PC-3 (cell line): ENCODE measurements at regions not wholly inside any gene's neighbourhood (a gene's known extent, or its start where the extent isn't known, plus 50 kb on each side); places are given as distances from the start of the nearest gene placed in this dataset.

Source experiments
- ATAC-seq: fragments of 200-7000 bp; cut with Tn5 transposase; 2 replicates; pipeline ENCODE4 v1.9.1; 2020; ENCODE audit warnings: mild to moderate bottlenecking, moderate library complexity
- BruUV-seq: library from RNA; stranded (reverse); fragments of 400-500 nt; replicated peaks from 2 replicates; lab custom pipeline; 2021; lab: Mats Ljungman, UMichigan
- CTCF ChIA-PET: fragments of 300-600 bp; sonication (Branson Sonifier 250); formaldehyde crosslinking; loops from one replicate; lab custom pipeline; 2022; ENCODE audit warnings: antibody characterized with exemption; lab: Charles Lee
- POLR2A ChIA-PET: fragments of 300-600 bp; sonication (Branson Sonifier 250); formaldehyde crosslinking; loops from one replicate; lab custom pipeline; 2022; ENCODE audit warnings: antibody characterized with exemption; ENCODE audit not compliant: unreplicated experiment; lab: Charles Lee
- DNase-seq: peaks from one replicate; pipeline ENCODE4 v3.0.0-alpha.2; 2015
- H2AFZ ChIP-seq: fragments of 300-600 bp; sonication (generic); 2 replicates; pipeline ENCODE4 v1.6.0; 2016; ENCODE audit warnings: antibody characterized with exemption, low read length
- H3F3A ChIP-seq: fragments of 300-600 bp; sonication (generic); one replicate; pipeline ENCODE4 v1.6.0; 2017; ENCODE audit warnings: antibody characterized with exemption, low read length, control low read depth, mild to moderate bottlenecking; ENCODE audit not compliant: unreplicated experiment
- H3K27ac ChIP-seq: fragments of 300-600 bp; sonication (generic); 2 replicates; pipeline ENCODE4 v1.5.1; 2016; ENCODE audit warnings: mild to moderate bottlenecking, low read length
- H3K27me3 ChIP-seq: fragments of 300-600 bp; sonication (generic); 2 replicates; pipeline ENCODE4 v1.6.1; 2016; ENCODE audit warnings: low read length, mixed read lengths
- H3K36me3 ChIP-seq: fragments of 300-600 bp; sonication (generic); 2 replicates; pipeline ENCODE4 v1.6.1; 2016; ENCODE audit warnings: low read depth, mixed run types, low read length, mixed read lengths
- H3K4me1 ChIP-seq: fragments of 300-600 bp; sonication (generic); 2 replicates; pipeline ENCODE4 v1.5.1; 2016; ENCODE audit warnings: low read length; ENCODE audit not compliant: insufficient read depth
- H3K4me2 ChIP-seq: fragments of 300-600 bp; sonication (generic); 2 replicates; pipeline ENCODE4 v1.6.0; 2016; ENCODE audit warnings: low read length
- H3K4me3 ChIP-seq: fragments of 300-600 bp; sonication (generic); 2 replicates; pipeline ENCODE4 v1.5.1; 2016; ENCODE audit warnings: mild to moderate bottlenecking, low read length, mixed read lengths
- H3K79me2 ChIP-seq: fragments of 300-600 bp; sonication (generic); 2 replicates; pipeline ENCODE4 v1.6.1; 2017; ENCODE audit warnings: low read length, mixed read lengths
- H3K9ac ChIP-seq: fragments of 300-600 bp; sonication (generic); 2 replicates; pipeline ENCODE4 v1.6.0; 2016; ENCODE audit warnings: mild to moderate bottlenecking, low read length
- H3K9me2 ChIP-seq: fragments of 300-600 bp; sonication (generic); replicated peaks from 2 replicates; pipeline ENCODE4 v1.6.1; 2016; ENCODE audit warnings: mixed run types, low read length, mixed read lengths
- H3K9me3 ChIP-seq: fragments of 300-600 bp; sonication (generic); 2 replicates; pipeline ENCODE4 v1.6.1; 2016; ENCODE audit warnings: low read length, mixed read lengths
- H4K20me1 ChIP-seq: fragments of 300-600 bp; sonication (generic); 2 replicates; pipeline ENCODE4 v1.6.1; 2016; ENCODE audit warnings: low read length, mixed read lengths
- EZH2 ChIP-seq: fragments of 300-600 bp; sonication (generic); IDR thresholded peaks from one replicate; pipeline ENCODE4 v1.6.1; 2017; ENCODE audit warnings: antibody characterized with exemption, mild to moderate bottlenecking, low read length; ENCODE audit not compliant: unreplicated experiment
- EZH2phosphoT487 ChIP-seq: fragments of 300-600 bp; sonication (generic); IDR thresholded peaks from 2 replicates; pipeline ENCODE4 v1.6.1; 2018; ENCODE audit warnings: mild to moderate bottlenecking, antibody characterized with exemption, low read length, borderline replicate concordance
- intact Hi-C: fragments of 100-400 bp; cut with micrococcal nuclease; formaldehyde crosslinking; loops from 2 replicates; pipeline ENCODE4 v1.9.0; 2023
- TF ChIP-seq, protein P1 (sequence below): fragments of 300-600 bp; sonication (generic); conservative IDR thresholded peaks from 2 replicates; pipeline ENCODE4 v1.5.1; 2017; ENCODE audit warnings: antibody characterized with exemption, low read depth, mild to moderate bottlenecking, low read length

DNA sequence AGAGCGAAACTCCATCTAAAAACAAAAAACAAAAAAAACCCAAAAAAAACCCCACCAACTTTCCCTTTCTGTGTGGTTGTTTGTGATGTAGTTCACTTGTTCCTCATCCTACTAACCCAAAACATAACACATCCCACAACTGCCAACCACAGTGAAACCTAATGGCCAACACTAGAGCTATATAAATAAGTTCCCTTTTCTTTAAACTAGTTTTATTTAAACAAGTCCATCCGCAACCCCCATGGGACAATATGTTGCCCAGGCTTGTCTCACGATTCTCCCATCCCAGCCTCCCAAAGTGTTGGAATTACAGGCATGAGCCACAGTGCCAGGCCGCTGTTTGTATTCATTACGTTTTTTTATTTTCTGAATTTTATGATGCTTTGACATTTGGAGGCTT is 71.2 kb upstream of the ADGRE5 start:
- Histone ChIP-seq H3K4me3 (no peak overlapping the region), H4K20me1 (no peaks in the 10 kb centered on the region), H2AFZ (no peak overlapping the region), H3K79me2 (no peaks in the 10 kb centered on the region), H3K4me2 (no peak overlapping the region), H3K36me3 (no peaks in the 10 kb centered on the region), H3K9ac (no peak overlapping the region), H3K27ac (no peak overlapping the region), H3K9me2 (no peaks in the 10 kb centered on the region), H3K27me3 (no peaks in the 10 kb centered on the region; the same call in 1 of the 2 replicates), H3K4me1 (no peaks in the 10 kb centered on the region), H3F3A (no peaks in the 10 kb centered on the region), H3K9me3 (no peaks in the 10 kb centered on the region)
- CTCF ChIA-PET: no interaction called here
- no peak for TF ChIP-seq EZH2
- TF ChIP-seq, protein P1, sequence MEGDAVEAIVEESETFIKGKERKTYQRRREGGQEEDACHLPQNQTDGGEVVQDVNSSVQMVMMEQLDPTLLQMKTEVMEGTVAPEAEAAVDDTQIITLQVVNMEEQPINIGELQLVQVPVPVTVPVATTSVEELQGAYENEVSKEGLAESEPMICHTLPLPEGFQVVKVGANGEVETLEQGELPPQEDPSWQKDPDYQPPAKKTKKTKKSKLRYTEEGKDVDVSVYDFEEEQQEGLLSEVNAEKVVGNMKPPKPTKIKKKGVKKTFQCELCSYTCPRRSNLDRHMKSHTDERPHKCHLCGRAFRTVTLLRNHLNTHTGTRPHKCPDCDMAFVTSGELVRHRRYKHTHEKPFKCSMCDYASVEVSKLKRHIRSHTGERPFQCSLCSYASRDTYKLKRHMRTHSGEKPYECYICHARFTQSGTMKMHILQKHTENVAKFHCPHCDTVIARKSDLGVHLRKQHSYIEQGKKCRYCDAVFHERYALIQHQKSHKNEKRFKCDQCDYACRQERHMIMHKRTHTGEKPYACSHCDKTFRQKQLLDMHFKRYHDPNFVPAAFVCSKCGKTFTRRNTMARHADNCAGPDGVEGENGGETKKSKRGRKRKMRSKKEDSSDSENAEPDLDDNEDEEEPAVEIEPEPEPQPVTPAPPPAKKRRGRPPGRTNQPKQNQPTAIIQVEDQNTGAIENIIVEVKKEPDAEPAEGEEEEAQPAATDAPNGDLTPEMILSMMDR: no peak
- no peak for TF ChIP-seq EZH2phosphoT487
- intact Hi-C loops: no loop called here
- ATAC-seq (no peak), DNase-seq (no peak)
- POLR2A ChIA-PET: no interaction called here
- BruUV-seq: no TSS peak

DNA sequence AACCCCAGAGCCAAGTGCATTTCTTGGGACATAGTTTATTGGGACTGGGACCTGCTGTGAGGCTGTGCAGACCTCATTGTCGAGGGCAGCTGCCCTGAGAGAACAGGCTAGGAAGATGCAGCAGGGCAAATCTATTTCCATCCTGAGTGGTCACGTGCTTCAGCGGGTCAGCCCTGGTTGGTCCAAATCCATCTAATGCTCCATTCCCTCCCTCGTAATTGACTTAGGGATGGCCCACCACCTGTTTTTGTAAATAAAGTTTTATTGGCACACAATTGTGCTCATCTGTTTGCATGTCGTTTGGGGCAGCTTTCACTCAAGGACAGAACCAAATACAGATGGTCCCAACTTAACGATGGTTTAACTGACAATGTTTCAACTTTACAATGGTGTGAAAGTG is 75.5 kb upstream of the ADGRE5 start:
- intact Hi-C loops: no loop called here
- ATAC-seq (no peak), DNase-seq (no peak)
- no peaks in the 10 kb centered on the region for H3K79me2 ChIP-seq
- H4K20me1 ChIP-seq: no peaks in the 10 kb centered on the region
- H3K36me3 ChIP-seq: no peaks in the 10 kb centered on the region
- no peak overlapping the region for H3K27ac ChIP-seq
- no peaks in the 10 kb centered on the region for H3K4me1 ChIP-seq
- H2AFZ ChIP-seq: no peak overlapping the region
- H3K4me2 ChIP-seq: no peak overlapping the region
- H3K9ac ChIP-seq: no peak overlapping the region
- H3F3A ChIP-seq: no peaks in the 10 kb centered on the region
- BruUV-seq: no TSS peak
- H3K27me3 ChIP-seq: no peaks in the 10 kb centered on the region; the same call in 1 of the 2 replicates
- H3K9me2 ChIP-seq: no peaks in the 10 kb centered on the region
- H3K9me3 ChIP-seq: no peaks in the 10 kb centered on the region
- H3K4me3 ChIP-seq: no peak overlapping the region
- TF ChIP-seq, protein P1: no peak
- TF ChIP-seq EZH2: no peak
- no peak for TF ChIP-seq EZH2phosphoT487
- POLR2A ChIA-PET: no interaction called here
- CTCF ChIA-PET: interaction anchor here (0.6 kb wide), 1 partner anchor 17 kb away, joined by 4 read pairs; no protein-coding TSS in a partner anchor

DNA sequence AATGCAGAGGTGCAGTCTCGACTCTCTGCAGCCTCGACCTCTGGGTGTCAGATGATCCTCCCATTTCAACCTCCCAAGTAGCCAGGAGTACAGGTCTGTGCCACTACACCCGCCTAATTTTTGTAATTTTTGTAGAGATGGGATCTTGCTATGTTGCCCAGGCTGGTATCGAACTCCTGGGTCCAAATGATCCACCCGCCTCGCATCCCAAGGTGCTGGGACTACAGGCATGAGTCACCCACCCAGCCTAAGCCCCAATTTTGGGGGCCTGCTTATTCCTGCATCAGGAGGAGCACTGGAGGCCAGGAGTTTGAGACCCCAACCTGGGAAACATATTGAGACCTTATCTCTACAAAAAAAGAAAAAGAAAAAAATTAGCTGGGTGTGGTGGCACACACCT is 80.1 kb upstream of the ADGRE5 start:
- H3K27me3 ChIP-seq: no peaks in the 10 kb centered on the region; the same call in 1 of the 2 replicates
- H3K9ac ChIP-seq: no peak overlapping the region
- H2AFZ ChIP-seq: no peak overlapping the region
- H3K4me1 ChIP-seq: no peaks in the 10 kb centered on the region
- BruUV-seq: no TSS peak
- H3K36me3 ChIP-seq: no peaks in the 10 kb centered on the region
- no peaks in the 10 kb centered on the region for H3K9me3 ChIP-seq
- intact Hi-C loops: no loop called here
- CTCF ChIA-PET: interaction anchor here (0.7 kb wide), 1 partner anchor 13 kb away, joined by 4 read pairs; no protein-coding TSS in a partner anchor
- H3K4me2 ChIP-seq: no peak overlapping the region
- no peaks in the 10 kb centered on the region for H3K9me2 ChIP-seq
- no peak overlapping the region for H3K27ac ChIP-seq
- H3K4me3 ChIP-seq: no peak overlapping the region
- POLR2A ChIA-PET: no interaction called here
- DNase-seq: no peak
- TF ChIP-seq, protein P1: no peak
- TF ChIP-seq EZH2 (no peak), EZH2phosphoT487 (no peak)
- no peaks in the 10 kb centered on the region for H4K20me1 ChIP-seq
- no peak for ATAC-seq
- H3K79me2 ChIP-seq: no peaks in the 10 kb centered on the region
- no peaks in the 10 kb centered on the region for H3F3A ChIP-seq
